HG03457 (cell line): ENCODE measurements at regions not wholly inside any gene's neighbourhood (a gene's known extent, or its start where the extent isn't known, plus 50 kb on each side); places are given as distances from the start of the nearest gene placed in this dataset.
A peak's percentile ranks its signal among the peaks of the same experiment; 100 is the strongest.

ENCODE experiments used
- ATAC-seq: cut with Tn5 transposase; IDR thresholded peaks from one replicate; pipeline ENCODE4 v1.9.1; 2021; ENCODE audit warnings: moderate number of reproducible peaks; ENCODE audit not compliant: unreplicated experiment

DNA sequence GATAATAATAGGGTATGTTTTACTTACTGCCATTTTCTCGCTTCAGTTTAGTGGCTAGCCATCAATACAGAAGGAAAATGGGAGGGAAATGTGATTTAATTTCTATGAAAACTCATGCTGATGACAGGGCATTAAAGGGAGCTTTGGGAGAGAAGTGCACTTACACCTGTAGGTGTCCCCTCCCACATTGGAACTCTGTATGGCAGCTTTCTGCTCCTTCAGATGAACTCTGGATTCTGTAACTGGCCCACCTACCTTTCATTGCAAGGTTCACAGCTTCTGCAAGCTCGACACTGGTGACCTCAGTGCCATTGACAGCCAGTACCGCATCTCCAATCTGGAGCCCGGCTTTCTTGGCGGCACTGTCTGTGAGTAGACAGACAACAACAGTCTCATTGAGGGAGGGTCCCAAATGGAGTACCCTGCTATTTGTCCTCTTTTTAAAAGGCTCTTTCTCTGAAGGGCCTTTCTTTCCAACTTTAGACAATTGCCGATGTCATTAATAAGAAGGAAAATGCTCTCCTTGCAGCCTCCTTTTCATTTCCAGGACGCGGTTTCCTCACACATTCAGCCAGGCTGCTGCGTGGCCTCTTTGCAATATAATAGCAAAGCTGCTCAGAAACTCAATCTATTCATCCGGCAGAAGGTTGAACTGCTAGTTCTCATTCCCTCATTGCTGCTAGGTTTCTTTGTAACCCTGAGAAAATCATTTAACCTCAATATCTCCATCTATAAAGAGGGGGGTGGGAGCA is 63.6 kb downstream of the NUDT12 start:
- no peak for ATAC-seq

DNA sequence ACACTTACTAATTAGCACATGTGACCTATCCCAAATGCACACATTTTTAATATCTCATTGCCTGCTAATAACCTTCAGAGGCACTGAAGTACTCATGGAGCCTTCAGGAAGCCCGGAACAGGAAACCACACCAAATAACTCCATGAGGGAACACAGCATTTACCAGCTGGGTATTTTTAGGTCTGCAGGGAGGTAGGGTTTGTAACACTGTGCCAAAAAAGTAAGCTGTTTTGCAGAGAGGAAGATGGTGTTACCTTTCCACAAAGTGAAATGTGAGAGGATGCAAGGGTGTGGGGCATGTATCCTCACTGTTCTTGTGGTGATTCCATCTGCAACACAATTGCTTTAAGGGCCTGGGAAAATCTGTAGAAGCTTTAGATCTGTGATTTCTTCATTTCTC is 64.4 kb downstream of the NUDT12 start:
- ATAC-seq, result no peak

DNA sequence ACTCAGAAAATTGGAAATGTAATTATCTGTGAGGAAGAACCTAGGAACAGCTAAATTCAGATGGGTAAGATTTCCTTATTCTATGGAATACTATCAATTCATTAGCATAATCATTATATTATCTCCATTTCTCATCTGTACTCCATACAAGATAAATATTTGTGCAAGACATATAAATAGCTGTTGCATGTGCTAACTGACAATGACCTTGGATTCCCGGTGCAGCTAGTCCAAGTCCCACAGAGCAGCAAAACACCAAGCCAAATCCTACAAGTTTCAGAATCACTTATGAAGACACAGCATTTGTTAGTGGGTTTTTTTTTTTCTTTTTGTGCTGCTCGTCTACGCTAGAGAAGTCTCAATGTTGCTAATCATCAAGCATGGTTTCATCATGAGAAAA is 64.8 kb downstream of the NUDT12 start:
- ATAC-seq, result no peak

DNA sequence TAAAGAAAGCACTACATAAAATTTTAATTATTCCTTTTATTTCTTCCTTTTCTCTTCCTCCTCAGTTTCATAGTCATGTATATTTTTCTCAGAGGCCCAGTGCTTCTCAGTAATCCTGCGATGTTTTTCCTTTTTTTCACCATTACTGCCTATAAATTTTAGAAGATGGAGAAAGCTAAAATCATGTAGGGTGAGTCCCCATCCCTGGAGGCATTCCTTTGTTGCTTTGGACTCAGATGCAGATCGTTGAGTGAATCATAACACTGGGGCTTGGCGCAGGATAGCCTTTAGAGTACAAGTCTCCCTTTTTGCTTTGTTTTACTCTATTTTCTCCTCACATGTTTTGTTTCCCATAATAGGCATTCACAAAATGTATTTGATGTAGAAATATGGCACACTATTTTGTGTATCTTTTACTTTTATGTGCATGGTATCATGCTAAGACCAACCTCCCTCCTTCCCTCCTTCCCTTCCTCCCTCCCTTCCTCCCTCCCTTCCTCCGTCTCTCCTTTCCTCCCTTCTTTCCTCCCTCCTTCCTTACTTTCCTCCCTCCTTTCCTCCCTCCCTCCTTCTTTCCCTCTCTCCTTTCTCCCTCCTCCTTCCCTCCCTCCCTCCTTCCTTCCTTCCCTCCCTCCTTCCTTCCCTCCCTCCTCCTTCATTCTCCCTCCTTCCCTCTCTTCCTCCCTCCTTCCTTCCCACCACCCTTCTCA is 72.4 kb downstream of the NUDT12 start:
- ATAC-seq, result no peak

DNA sequence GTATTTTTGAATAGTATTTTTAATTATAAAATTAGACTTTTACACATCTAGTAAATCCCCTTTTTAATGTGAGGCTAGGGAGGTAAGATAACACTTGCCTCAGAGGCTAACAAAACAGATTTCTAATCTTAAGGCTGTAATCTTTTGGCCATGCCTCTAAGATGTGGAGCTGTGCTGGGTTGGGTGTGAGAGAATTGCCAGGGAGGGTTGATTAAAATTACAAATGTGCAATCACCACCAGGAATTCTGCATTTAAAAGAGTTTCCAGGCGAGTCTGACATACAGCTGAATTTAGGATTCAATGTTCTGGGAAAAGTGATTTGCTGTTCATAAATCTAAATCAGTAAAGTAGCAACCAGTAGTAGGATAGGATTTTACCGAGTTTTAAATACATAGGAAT is 73.3 kb downstream of the NUDT12 start:
- ATAC-seq, result no peak

DNA sequence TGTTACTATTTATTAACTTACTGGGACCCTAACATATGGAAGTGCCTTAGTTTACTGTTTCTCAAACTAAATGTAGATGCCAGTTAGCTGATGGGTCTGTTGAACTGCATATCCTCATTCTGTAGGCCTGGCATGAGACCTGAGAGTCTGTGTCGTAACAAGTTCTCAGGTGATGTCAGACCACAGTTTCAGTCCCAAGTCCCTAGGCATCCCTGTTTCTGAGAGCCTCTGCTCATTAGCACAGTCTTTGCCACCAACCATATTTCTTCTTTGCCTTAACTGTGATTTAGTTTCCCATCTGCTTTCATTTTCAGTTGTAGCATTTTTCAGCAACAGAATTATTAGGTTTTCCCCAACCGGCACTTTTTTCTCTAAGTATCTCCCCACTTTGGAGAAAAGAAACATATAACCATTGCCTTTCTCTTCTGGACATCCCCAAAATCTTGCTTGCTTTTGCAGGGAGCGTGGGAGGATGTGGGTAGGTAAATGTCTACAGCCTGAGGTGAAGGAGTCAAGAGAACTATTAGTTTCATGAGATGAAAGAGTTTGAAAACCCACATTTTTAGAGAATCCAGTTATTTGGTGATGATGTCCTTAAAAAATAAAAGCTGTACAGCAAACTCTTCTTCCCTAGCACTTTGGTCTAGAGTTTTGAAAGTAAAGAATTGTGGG is 74.6 kb downstream of the NUDT12 start:
- ATAC-seq, result peak; percentile 70

DNA sequence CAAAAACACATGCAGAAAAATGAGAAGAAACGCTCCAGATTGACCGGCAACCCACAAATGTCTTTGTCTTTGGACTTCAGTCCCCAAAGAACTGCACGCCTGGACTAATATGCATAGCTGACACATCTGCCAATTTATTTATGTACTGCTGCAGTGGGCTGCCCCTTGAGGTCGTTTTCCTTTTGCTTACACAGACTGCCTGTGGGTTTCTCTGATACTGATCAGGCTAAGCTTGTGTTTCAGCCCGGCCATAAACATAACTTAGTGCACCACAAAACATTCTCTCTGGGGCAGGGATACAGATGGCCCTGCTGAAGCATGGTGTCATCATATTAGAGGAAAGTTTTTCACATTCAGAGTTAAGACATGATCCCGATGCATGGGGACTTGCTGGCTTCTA is 75.4 kb downstream of the NUDT12 start:
- no peak for ATAC-seq

DNA sequence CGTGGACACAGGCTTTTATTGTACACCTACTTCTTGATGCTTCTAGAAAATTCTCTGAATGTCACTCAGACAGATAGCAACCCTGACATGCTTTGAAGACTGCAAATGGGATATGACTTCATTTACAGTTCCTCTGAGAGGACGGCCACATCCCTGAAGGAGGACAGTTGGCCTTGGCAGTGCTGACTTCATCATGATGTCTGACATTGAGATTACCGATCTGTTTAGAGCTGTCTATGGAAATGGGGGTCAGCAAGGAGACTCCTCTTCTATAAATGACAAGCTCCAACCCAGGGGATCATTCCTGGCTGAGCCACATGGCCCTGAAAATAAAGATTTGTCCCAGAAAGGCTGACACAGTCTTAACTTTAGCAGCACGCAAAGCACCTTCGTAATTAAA is 75.8 kb downstream of the NUDT12 start:
- no peak for ATAC-seq

DNA sequence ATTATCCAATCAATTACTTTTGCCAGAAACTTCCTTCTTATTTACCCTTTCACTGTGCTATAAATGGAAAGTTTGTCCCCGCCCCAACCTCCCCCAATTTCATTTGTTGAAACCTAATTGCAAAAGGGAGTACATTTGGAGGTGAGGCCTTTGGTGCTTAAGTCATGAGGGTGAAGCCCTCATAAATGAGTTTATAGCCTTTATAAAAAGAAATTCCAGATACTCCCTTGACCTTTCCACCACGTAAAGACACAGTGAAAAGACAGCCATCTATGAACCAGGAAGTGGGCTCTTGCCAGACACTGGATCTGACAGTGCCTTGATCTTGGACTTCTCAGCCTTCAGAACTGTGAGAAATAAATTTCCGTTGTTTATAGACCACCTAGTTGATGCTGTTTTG is 82.3 kb downstream of the NUDT12 start:
- ATAC-seq, result no peak

DNA sequence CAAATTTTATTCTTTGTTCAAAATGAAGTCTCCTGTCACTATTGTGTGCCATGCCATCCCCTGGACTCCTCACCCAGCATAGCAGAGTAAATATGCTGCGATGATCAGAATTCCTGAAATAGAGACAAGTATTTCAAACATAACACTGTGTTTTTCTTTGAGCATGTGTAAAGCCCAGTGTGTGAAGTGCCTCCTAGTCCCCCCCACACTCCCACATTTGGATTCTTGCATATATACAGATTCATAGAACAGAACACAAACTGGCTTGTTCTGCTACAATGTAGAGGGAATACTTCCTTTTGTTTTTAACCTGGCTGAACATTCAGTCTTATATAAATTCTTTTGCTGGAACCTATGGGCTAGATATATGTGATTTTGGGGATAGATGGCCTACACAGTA is 84.9 kb downstream of the NUDT12 start:
- ATAC-seq, result no peak

DNA sequence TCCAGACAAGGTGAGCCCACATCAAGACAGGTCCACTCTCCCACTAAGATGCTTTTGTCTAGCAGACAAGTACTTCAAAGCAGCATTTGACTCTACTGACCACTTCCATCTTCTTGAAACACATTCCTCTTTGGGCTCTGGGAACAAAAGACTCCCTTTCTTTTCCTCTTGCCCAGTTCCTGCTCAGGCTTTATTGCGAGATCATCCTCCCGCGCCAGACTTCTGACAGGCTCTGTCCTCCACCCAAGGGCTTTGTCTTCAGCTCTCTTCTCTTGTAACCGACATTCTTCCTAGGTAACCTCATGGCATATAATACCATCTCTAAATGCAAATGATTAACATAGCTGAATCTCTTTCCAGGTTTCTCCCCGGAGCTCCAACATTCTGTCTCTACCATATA is 85.8 kb downstream of the NUDT12 start:
- ATAC-seq, result no peak

DNA sequence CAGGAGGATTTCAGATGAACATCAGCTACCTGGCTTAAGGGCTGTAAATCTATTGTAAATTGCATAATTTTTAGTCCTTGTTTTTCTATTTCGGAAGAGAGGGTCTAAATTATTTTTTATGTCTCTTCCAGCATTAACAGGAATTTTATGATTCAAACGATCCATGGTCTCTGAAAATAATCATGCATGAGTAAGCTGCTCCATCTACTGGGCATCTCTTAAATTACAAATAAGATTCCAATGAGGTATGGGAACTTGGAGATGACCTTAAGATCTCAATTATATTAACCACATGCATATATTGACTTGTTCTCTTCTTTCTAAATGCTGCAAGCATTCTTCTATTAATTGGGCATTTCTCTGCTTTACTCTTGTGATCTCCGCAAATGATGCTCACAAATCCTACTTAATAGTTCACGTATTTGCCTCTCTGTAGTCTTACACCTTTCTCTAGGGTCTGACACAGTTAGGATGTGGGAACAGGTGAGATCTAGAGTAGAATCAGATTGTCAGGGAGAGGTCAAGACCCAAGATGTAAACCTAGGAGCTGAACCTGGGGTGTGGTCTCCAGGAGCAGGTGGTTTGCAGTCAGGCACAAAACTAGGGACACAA is 86.9 kb downstream of the NUDT12 start:
- no peak for ATAC-seq

DNA sequence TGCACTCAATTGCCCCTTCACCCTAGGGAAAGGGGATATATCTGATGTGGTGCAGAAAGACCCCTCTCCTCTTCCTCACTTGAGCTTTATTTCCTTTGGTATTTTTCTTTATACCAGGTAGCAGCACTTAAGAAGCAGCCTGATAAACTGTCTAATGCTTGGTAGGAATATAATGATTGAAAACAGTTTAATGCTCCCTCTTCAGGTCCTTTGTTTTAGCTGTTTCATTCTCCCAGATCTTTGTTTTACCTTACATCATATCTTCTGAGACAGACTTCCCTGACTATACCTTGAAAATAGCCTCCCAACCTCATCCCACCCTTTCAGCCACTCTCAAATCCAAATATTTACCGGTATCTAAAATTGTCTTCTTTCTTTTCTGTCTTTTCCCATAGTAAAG is 87.9 kb downstream of the NUDT12 start:
- no peak for ATAC-seq

DNA sequence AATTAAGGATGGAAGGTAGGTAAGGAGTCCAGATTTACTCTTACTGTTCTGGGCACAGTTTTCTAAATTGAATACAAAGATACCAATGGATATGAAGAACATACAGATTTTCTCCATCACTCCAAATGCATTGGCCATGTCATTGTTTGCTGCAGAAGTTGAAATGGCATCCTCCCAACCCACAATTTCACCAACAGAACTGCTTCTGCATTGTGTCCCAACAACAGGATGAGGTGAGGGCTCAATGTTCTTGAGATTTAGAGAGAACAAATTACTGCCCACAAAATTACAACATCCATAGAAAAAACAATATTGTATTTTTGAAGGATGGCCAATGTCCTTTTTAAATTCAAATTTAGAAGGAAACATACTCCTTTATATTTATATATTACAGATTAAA is 88.9 kb downstream of the NUDT12 start:
- ATAC-seq, result no peak

DNA sequence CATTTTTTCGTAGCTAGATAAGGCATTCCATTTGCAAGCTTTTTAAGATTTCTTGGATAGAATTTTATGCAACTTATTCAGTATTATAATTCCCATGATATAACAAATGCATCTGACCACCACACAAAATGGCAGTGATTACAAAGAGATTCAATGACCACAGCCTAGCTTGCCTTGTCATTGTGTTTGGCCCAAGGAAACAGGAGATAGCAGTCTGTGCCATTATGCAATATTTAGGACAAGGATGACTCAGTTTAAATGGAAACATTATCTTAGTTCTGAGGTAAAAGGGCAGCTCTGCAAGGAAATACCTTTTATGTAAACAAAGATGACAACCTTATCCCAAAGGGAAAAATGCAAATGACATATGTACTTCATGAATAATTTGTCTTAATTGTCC is 89.8 kb downstream of the NUDT12 start:
- ATAC-seq, result no peak

DNA sequence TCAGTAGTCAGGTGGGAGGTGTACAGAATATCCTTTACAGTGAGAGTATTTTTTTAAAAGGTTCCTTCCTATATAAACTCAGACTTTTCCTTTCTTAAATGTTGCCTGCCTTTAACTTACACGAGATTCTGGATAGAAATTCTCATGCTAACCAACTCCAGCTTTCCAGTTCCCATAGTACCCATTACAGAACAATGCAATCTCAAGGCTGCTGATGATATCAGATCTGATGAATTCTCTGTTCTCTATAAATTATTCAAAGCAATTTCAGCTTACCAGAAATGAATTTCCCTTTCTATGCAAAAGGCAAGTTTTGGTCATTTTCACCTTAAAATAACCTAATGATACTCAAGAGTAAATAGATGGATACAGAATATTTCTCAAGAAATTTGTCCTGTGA is 90.3 kb downstream of the NUDT12 start:
- no peak for ATAC-seq

DNA sequence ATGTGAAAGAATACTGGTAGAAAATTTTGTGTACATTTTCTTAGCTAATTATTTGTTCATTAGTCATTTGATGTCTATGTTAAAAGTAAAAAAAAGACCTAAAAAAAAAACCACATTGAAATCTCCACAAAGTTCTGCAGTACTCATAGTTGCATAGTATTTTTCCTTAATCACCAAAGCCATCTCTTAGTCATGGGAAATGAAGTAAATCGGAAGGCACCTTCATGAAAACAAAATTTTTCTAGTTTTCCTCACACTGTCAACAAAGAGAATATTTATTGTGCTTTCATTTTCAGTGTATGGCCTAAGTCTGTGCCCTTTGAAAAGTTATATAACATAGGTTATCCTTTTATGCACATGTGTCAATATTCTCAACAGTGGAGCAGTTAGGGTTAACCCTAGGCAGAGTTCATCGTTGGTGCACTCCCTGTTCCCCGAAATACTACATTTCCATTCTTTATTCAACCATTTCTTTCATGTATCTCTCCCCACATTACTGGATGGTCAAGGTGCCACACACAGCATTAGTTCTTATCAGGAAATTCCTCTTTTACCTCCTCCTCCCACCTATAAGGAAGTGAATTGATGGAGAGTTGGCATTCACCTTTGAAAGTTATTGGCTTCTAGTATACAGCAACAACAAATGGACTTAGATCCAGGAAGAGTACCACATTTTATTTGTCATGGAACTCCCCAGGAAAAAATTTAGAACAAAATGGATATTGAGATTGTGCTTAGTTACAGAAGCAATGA is 93.1 kb downstream of the NUDT12 start:
- ATAC-seq, result no peak

DNA sequence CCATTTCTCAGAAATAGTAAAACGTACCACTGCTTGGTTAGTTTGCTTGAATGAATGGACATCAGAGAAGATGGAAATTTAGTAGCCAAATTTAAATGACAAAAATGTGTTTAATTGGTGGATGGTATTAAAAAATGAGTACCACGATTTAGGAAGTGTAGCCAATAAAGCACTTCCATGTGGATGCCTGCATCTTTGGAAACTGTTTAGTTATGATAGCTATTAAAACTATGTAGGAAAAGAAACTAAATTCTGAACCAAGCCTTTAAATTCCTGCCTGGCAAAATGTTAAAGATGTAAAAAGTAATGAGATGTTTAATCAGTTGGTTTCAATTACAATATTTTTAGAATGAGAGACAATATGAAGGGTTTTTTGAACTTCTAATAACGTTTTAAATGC is 94.8 kb downstream of the NUDT12 start:
- ATAC-seq, result no peak

DNA sequence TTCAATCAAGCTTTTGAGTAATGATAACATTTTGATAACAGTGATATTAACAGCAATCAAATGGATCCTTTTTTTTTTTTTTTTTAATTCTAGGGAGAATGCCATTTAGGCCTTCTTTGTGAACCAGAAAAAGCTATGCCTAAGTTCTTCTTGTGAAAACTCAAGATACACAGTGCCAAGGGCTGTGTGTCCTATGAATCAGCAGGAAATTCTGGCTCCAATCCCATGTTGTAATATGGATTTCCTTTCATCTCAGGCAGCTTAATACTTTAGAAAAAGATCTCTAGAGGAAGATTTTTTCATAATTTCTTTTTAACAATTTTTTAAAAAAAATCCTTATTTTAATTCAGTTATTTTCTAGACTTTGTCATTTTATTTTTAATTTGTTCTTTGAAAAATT is 96.1 kb downstream of the NUDT12 start:
- ATAC-seq, result no peak

DNA sequence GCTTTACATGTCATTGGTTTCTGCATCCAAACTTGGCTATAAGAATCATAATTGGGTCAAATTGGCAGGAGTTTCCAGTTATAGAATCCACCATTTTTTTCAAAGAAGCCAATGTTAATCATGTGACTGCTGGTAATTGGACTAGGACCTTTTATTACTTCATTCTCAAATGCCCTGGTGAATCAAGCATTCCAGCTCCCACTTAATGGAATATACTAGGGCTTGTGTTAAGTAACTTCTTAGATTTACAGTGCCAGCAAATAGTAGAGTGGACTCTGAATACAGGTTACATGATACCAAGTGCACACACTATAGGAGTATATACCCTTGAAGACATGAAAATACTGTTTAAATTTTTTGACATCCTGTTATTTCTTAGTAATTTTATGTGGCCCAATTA is 96.7 kb downstream of the NUDT12 start:
- no peak for ATAC-seq

DNA sequence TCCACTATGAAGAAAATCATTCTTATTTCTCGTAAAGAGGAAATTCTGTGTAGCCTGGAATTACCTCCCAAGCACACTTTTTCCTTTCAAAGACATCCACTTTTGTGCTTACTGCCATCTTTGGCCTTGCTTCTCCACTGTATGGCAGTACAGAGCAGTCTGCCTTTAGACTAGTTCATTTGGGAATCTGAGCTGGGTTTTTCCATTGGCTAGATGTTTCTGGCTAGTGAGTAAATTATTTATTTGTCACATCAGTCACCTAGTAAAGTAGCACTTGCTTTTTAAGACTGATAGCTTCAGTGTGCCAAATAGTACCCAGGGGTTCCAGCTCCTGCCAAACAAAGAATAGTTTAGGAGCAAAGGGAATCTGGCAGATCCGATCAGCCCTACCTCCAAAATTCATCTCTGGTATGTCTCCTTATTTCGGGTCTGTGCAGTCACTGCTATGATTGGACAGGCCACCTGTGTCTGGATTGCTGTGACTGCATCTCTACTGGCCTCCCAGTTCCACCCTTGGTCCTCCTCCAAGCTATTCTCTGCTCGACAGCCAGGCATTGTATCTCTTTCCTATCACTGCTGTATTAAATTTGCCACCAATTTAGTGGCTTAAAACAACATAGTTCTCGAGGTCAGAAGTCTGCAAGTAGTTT is 97.6 kb downstream of the NUDT12 start:
- ATAC-seq, result no peak
